DND-41 (cell line): ENCODE measurements at regions not wholly inside any gene's neighbourhood (a gene's known extent, or its start where the extent isn't known, plus 50 kb on each side); places are given as distances from the start of the nearest gene placed in this dataset.

Experiments
- ATAC-seq: fragments of 200-7000 bp; cut with Tn5 transposase; 3 replicates; pipeline ENCODE4 v1.9.1; 2021; ENCODE audit warnings: low read depth; ENCODE audit not compliant: insufficient read depth
- DNase-seq: peaks from one replicate; pipeline ENCODE4 v3.0.0-alpha.2; 2020
- H2AFZ ChIP-seq: 2 replicates; pipeline ENCODE4 v1.6.0; 2012; ENCODE audit warnings: low read depth, low read length
- H3K27ac ChIP-seq: 2 replicates; pipeline ENCODE4 v1.5.1; 2012; ENCODE audit warnings: low read length, inconsistent platforms
- H3K27me3 ChIP-seq: fragments of 200-600 bp; sonication (generic); 2 replicates; pipeline ENCODE4 v1.6.0; 2012; ENCODE audit warnings: low read length, mild to moderate bottlenecking, inconsistent platforms; ENCODE audit not compliant: insufficient read depth, poor library complexity
- H3K36me3 ChIP-seq: 2 replicates; pipeline ENCODE4 v1.5.1; 2012; ENCODE audit warnings: low read length, inconsistent platforms; ENCODE audit not compliant: insufficient read depth
- H3K4me1 ChIP-seq: 2 replicates; pipeline ENCODE4 v1.5.1; 2012; ENCODE audit warnings: mild to moderate bottlenecking, low read length; ENCODE audit not compliant: insufficient read depth
- H3K4me2 ChIP-seq: 2 replicates; pipeline ENCODE4 v1.6.0; 2012; ENCODE audit warnings: mild to moderate bottlenecking, moderate library complexity, low read length, inconsistent platforms; ENCODE audit not compliant: insufficient read depth
- H3K4me3 ChIP-seq, 2 experiments: fragments of 200-600 bp in 1 of 2; shearing (Covaris generic) in 1 of 2; 2 replicates each; pipeline ENCODE4 v1.5.1; 2012 to 2016; ENCODE audit warnings: inconsistent platforms in 2 of 2, low read length in 2 of 2, mild to moderate bottlenecking in 2 of 2, low read depth in 1 of 2, moderate library complexity in 1 of 2
- H3K79me2 ChIP-seq: 2 replicates; pipeline ENCODE4 v1.6.0; 2012; ENCODE audit warnings: low read length, inconsistent platforms; ENCODE audit not compliant: insufficient read depth
- H3K9ac ChIP-seq: 2 replicates; pipeline ENCODE4 v1.6.0; 2012; ENCODE audit warnings: low read depth, mild to moderate bottlenecking, inconsistent platforms, low read length, moderate library complexity
- H3K9me3 ChIP-seq: 2 replicates; pipeline ENCODE4 v1.5.1; 2012; ENCODE audit warnings: low read length, moderate library complexity, mild to moderate bottlenecking, inconsistent platforms; ENCODE audit not compliant: insufficient read depth, severe bottlenecking
- H4K20me1 ChIP-seq: 2 replicates; pipeline ENCODE4 v1.6.0; 2012; ENCODE audit warnings: low read length; ENCODE audit not compliant: insufficient read depth
- CTCF ChIP-seq: IDR thresholded peaks from 2 replicates; pipeline ENCODE4 v1.5.1; 2012; ENCODE audit warnings: borderline replicate concordance, low read length, moderate library complexity, mild to moderate bottlenecking; ENCODE audit not compliant: poor library complexity, severe bottlenecking; ENCODE audit errors: extremely low read depth
- EZH2 ChIP-seq: IDR thresholded peaks from 3 replicates; pipeline ENCODE4 v1.6.1; 2012; ENCODE audit warnings: borderline replicate concordance, low read depth, mild to moderate bottlenecking, moderate library complexity, low read length, inconsistent platforms; ENCODE audit not compliant: severe bottlenecking

- H2AFZ ChIP-seq: no peak overlapping the region
- DNase-seq (no peak), ATAC-seq (no peak)
- TF ChIP-seq CTCF (no peak), EZH2 (no peak)
- H3K4me3 ChIP-seq: no peak overlapping the region
- peaks cover 3% of the 10 kb centered on the region for H3K9me3 ChIP-seq
- no peaks in the 10 kb centered on the region for H3K4me1 ChIP-seq
- H3K4me2 ChIP-seq: no peak overlapping the region
- no peaks in the 10 kb centered on the region for H3K36me3 ChIP-seq
- H3K79me2 ChIP-seq: no peaks in the 10 kb centered on the region
- no peaks in the 10 kb centered on the region for H3K27me3 ChIP-seq
- no peak overlapping the region for H3K9ac ChIP-seq
- no peaks in the 10 kb centered on the region for H4K20me1 ChIP-seq
- no peak overlapping the region for H3K27ac ChIP-seq
These were observed 236.3 kb upstream of the ADAMTS3 start for GRCh38 chr4:72805284-72805683.

DNA sequence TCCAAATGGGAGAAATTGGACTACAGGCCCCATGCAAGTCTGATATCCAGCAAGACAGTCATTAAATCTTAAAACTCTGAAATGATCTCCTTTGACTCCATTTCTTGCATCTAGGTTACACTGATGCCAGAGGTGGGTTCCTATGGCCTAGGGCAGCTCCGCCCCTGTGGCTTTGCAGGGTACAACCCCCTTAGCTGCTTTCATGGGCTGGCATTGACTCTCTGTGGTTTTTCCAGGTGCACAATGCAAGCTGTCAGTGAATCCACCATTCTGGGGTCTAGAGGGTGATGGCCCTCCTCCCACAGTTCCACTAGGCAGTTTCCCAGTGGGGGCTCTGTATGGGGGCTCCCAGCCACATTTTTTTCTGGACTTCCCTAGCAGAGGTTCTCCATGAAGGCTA lies 228.5 kb upstream of the ADAMTS3 start:
- Histone ChIP-seq H3K4me1 (no peaks in the 10 kb centered on the region), H4K20me1 (no peaks in the 10 kb centered on the region), H3K9me3 (no peaks in the 10 kb centered on the region), H2AFZ (no peak overlapping the region), H3K27ac (no peak overlapping the region), H3K27me3 (no peaks in the 10 kb centered on the region), H3K4me2 (no peak overlapping the region), H3K4me3 (no peak overlapping the region), H3K9ac (no peak overlapping the region), H3K36me3 (no peaks in the 10 kb centered on the region), H3K79me2 (no peaks in the 10 kb centered on the region)
- DNase-seq: peak; percentile 14
- TF ChIP-seq CTCF (no peak), EZH2 (no peak)
- ATAC-seq: peak; percentile 53; the same call in 1 of the 3 replicates

- ATAC-seq (no peak), DNase-seq (no peak)
- no peaks in the 10 kb centered on the region for H3K79me2 ChIP-seq
- no peaks in the 10 kb centered on the region for H3K4me1 ChIP-seq
- no peaks in the 10 kb centered on the region for H3K9me3 ChIP-seq
- no peaks in the 10 kb centered on the region for H3K27me3 ChIP-seq
- H4K20me1 ChIP-seq: no peaks in the 10 kb centered on the region
- no peak overlapping the region for H3K27ac ChIP-seq
- TF ChIP-seq EZH2: no peak
- TF ChIP-seq CTCF: no peak
- H3K36me3 ChIP-seq: no peaks in the 10 kb centered on the region
- no peak overlapping the region for H3K9ac ChIP-seq
- H2AFZ ChIP-seq: no peak overlapping the region
- H3K4me3 ChIP-seq: no peak overlapping the region
- no peak overlapping the region for H3K4me2 ChIP-seq
These were observed 222.0 kb upstream of the ADAMTS3 start for GRCh38 chr4:72791054-72791453.
